ENCODE measurements at regions not wholly inside any gene's neighbourhood (a gene's known extent, or its start where the extent isn't known, plus 50 kb on each side); places are given as distances from the start of the nearest gene placed in this dataset.

GRCh38 chr4:156615066-156615531 is 356.5 kb downstream of the PDGFC start:
- TF ChIP-seq, protein P1, sequence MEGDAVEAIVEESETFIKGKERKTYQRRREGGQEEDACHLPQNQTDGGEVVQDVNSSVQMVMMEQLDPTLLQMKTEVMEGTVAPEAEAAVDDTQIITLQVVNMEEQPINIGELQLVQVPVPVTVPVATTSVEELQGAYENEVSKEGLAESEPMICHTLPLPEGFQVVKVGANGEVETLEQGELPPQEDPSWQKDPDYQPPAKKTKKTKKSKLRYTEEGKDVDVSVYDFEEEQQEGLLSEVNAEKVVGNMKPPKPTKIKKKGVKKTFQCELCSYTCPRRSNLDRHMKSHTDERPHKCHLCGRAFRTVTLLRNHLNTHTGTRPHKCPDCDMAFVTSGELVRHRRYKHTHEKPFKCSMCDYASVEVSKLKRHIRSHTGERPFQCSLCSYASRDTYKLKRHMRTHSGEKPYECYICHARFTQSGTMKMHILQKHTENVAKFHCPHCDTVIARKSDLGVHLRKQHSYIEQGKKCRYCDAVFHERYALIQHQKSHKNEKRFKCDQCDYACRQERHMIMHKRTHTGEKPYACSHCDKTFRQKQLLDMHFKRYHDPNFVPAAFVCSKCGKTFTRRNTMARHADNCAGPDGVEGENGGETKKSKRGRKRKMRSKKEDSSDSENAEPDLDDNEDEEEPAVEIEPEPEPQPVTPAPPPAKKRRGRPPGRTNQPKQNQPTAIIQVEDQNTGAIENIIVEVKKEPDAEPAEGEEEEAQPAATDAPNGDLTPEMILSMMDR (IDR thresholded peaks at IDR 0.05; ENCODE audit: insufficient read depth, low read length, poor library complexity, severe bottlenecking) = no peak
- TF ChIP-seq EZH2phosphoT487 (conservative IDR thresholded peaks at IDR 0.05; ENCODE audit: low read length) = no peak
